ENCODE measurements at regions not wholly inside any gene's neighbourhood (a gene's known extent, or its start where the extent isn't known, plus 50 kb on each side); places are given as distances from the start of the nearest gene placed in this dataset.

GRCh38 chr1:65503427-65503826 is 83.0 kb downstream of the LEPR start:
- TF ChIP-seq JUNB (IDR thresholded peaks at IDR 0.05; ENCODE audit: unreplicated experiment) (no peak), CREB1 (CRISPR knock-in tag; IDR thresholded peaks at IDR 0.05; ENCODE audit: low read depth) (no peak), CTCF (conservative IDR thresholded peaks at IDR 0.05; ENCODE audit: low read depth in 2 of 2) (no peak), EZH2 (IDR thresholded peaks at IDR 0.05; ENCODE audit: low read depth, unreplicated experiment) (no peak), ZNF462 (CRISPR knock-in tag; IDR thresholded peaks at IDR 0.05) (no peak), REST (IDR thresholded peaks at IDR 0.05; ENCODE audit: unreplicated experiment) (no peak), POLR2AphosphoS5 (IDR thresholded peaks at IDR 0.05; ENCODE audit: low read depth) (no peak), EZH2phosphoT487 (IDR thresholded peaks at IDR 0.05; ENCODE audit: unreplicated experiment) (no peak), NANOG (IDR thresholded peaks at IDR 0.05; ENCODE audit: borderline replicate concordance) (no peak), STAT1 (IDR thresholded peaks at IDR 0.05; ENCODE audit: unreplicated experiment) (no peak), ETS1 (IDR thresholded peaks at IDR 0.05) (no peak), ZNF114 (CRISPR knock-in tag; IDR thresholded peaks at IDR 0.05) (no peak), ZNF331 (CRISPR knock-in tag; IDR thresholded peaks at IDR 0.05; ENCODE audit: low read depth) (no peak)
